ENCODE measurements at regions not wholly inside any gene's neighbourhood (a gene's known extent, or its start where the extent isn't known, plus 50 kb on each side); places are given as distances from the start of the nearest gene placed in this dataset.

- Mint-ChIP-seq H3K27me3 (ENCODE audit: low read depth) (no peaks in the 10 kb centered on the region), H3K27ac (no peak overlapping the region), H3K4me1 (no peaks in the 10 kb centered on the region), H3K4me3 (no peak overlapping the region), H3K36me3 (ENCODE audit: insufficient read depth in 1 of 3, low read depth in 3 of 3) (no peaks in the 10 kb centered on the region), H3K9me3 (no peaks in the 10 kb centered on the region)
- no peak overlapping the region for H4K8ac ChIP-seq (replicated peaks; ENCODE audit: insufficient read length, low read depth, low read length)
- H3K9ac ChIP-seq (ENCODE audit: extremely low read depth, insufficient read length, low read length), result no peak overlapping the region
- no peak overlapping the region for H3K14ac ChIP-seq (ENCODE audit: insufficient read depth, low read length)
- no peaks in the 10 kb centered on the region for H3K27me3 ChIP-seq (ENCODE audit: insufficient read depth, low read length)
- H3K79me2 ChIP-seq (ENCODE audit: insufficient read depth, low read length), result no peaks in the 10 kb centered on the region
- H3K56ac ChIP-seq (ENCODE audit: insufficient read length, low read depth, low read length), result no peak overlapping the region
- TF ChIP-seq CTCF (conservative IDR thresholded peaks at IDR 0.05), result no peak
- H4K20me1 ChIP-seq (ENCODE audit: control insufficient read depth, insufficient read depth, insufficient read length), result no peaks in the 10 kb centered on the region
- H3K79me1 ChIP-seq (ENCODE audit: insufficient read depth, low read depth, low read length, poor library complexity, severe bottlenecking), result no peaks in the 10 kb centered on the region
- no peak overlapping the region for H3K27ac ChIP-seq (ENCODE audit: insufficient read length, low read depth, low read length)
- H3K4ac ChIP-seq (ENCODE audit: low read depth, low read length), result no peak overlapping the region
- H3K23ac ChIP-seq (ENCODE audit: insufficient read length, low read depth, low read length), result no peak overlapping the region
- H3K9me3 ChIP-seq (ENCODE audit: control insufficient read depth, low read depth, low read length), result no peaks in the 10 kb centered on the region
- H2AK5ac ChIP-seq (ENCODE audit: insufficient read length, low read length), result no peak overlapping the region
- no peak overlapping the region for H4K5ac ChIP-seq (ENCODE audit: insufficient read length, low read depth, low read length)
- H2BK5ac ChIP-seq (ENCODE audit: insufficient read length, low read length), result no peak overlapping the region
- no peak overlapping the region for H4K91ac ChIP-seq (ENCODE audit: insufficient read length, low read depth, low read length)
- no CpG with 5 or more reads among the region's 1 CpG for WGBS (ENCODE audit: extremely low coverage, insufficient read length, low lambda C conversion rate)
- H3K4me2 ChIP-seq (ENCODE audit: insufficient read depth, insufficient read length, low read length), result no peak overlapping the region
- H3T11ph ChIP-seq (ENCODE audit: low read length), result no peak overlapping the region
- H2BK12ac ChIP-seq (ENCODE audit: insufficient read length, low read depth, low read length), result no peak overlapping the region
- DNase-seq, result no peak
- no peak overlapping the region for H2BK20ac ChIP-seq (ENCODE audit: low read depth, low read length, poor library complexity, severe bottlenecking)
- no peaks in the 10 kb centered on the region for H3K23me2 ChIP-seq (ENCODE audit: insufficient read length, low read depth, low read length, poor library complexity, severe bottlenecking)
- H3K18ac ChIP-seq (ENCODE audit: insufficient read length, low read depth, low read length), result no peak overlapping the region
- H2BK120ac ChIP-seq (ENCODE audit: low read depth, low read length, poor library complexity, severe bottlenecking), result no peak overlapping the region
- H2BK15ac ChIP-seq (ENCODE audit: low read depth, low read length), result no peak overlapping the region
- no peak overlapping the region for H2AFZ ChIP-seq (ENCODE audit: low read length)
- no peaks in the 10 kb centered on the region for H3K4me1 ChIP-seq (ENCODE audit: insufficient read depth, low read length)
Observed at GRCh38 chr5:27814983-27815382, 776.6 kb upstream of the CDH9 start.

All from H9 (cell line).